ENCODE measurements at regions not wholly inside any gene's neighbourhood (a gene's known extent, or its start where the extent isn't known, plus 50 kb on each side); places are given as distances from the start of the nearest gene placed in this dataset.
"Not testable (repeated sequence)": the region's sequence is repeated elsewhere in the genome, so short reads cannot be mapped to it uniquely, and the experiment has no call there.

DNA sequence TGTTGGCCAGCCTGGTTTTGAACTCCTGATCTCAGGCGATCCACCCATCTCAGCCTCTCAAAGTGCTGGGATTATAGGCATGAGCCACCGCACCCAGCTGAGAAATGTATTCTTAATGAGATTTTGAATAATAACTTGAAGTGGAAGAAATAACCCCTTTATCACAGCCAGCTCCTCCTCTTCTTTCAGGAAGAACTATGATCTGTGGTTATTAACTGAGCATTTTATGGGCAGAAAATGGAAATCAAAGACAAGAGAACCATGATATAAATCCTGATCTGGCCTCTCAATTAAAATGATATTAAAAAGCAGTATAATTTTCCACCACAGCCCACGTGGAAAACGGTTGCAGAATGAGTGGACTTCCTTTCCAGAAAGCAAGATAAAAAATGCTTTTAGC, 206.6 kb downstream of the PRELID2 start:
- Histone ChIP-seq H3K27ac (no peak overlapping the region), H3K4me1 (peaks cover 0 to 7% (median 0%) of the 10 kb centered on the region in 12 donors), H3K36me3 (no peaks in the 10 kb centered on the region), H3K4me3 (no peak overlapping the region), H3K27me3 (no peaks in the 10 kb centered on the region), H3K9me3 (peaks cover 0 to 12% (median under 1%) of the 10 kb centered on the region in 12 donors)
- DNase-seq (no peak), ATAC-seq (no peak)
- TF ChIP-seq POLR2A (IDR thresholded peaks at IDR 0.05) = no peak
- TF ChIP-seq, protein P1, sequence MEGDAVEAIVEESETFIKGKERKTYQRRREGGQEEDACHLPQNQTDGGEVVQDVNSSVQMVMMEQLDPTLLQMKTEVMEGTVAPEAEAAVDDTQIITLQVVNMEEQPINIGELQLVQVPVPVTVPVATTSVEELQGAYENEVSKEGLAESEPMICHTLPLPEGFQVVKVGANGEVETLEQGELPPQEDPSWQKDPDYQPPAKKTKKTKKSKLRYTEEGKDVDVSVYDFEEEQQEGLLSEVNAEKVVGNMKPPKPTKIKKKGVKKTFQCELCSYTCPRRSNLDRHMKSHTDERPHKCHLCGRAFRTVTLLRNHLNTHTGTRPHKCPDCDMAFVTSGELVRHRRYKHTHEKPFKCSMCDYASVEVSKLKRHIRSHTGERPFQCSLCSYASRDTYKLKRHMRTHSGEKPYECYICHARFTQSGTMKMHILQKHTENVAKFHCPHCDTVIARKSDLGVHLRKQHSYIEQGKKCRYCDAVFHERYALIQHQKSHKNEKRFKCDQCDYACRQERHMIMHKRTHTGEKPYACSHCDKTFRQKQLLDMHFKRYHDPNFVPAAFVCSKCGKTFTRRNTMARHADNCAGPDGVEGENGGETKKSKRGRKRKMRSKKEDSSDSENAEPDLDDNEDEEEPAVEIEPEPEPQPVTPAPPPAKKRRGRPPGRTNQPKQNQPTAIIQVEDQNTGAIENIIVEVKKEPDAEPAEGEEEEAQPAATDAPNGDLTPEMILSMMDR (IDR thresholded peaks at IDR 0.05) = no peak
- 67 to 75% (median 70%) methylated on average over 4 of the region's 4 CpGs for WGBS, 4 donors
- intact Hi-C loops (cut with DNase I) = no loop called here

DNA sequence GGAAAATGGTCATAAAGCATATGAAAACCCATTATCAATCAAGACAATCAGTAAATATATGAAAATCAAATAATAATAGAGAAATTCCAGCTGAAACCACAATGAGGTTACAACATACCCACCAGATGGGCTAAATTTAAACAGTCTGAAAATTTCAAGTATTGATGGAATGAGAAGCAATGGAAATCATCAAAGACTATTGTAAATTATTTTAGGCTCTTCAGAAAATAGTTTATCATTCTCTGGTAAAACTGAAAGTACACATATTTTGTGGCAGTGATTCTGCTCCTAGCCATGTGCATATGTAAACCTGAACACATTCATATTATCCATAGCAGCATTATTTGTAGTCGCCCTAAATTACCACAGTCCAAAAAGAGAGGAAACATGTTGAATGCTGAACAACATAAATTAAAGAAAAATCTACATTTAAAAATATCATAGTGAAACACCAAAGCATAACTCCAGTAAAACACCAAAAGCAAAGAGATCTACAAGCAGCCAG, 215.3 kb downstream of the PRELID2 start:
- intact Hi-C loops (cut with DNase I) = no loop called here
- H3K27me3 ChIP-seq = no peaks in the 10 kb centered on the region
- ATAC-seq (no peak), DNase-seq (no peak)
- H3K4me3 ChIP-seq = no peak overlapping the region
- 87 to 96% (median 88%) methylated on average over 1 of the region's 1 CpG for WGBS, 4 donors
- no peak overlapping the region for H3K27ac ChIP-seq
- TF ChIP-seq POLR2A (IDR thresholded peaks at IDR 0.05) = no peak
- TF ChIP-seq, protein P1 (IDR thresholded peaks at IDR 0.05) = no peak
- H3K9me3 ChIP-seq = peaks cover 0 to 18% (median 3%) of the 10 kb centered on the region in 12 donors
- no peaks in the 10 kb centered on the region for H3K36me3 ChIP-seq
- no peaks in the 10 kb centered on the region for H3K4me1 ChIP-seq

- H3K9me3 ChIP-seq; H3K27ac ChIP-seq; intact Hi-C loops (cut with DNase I); H3K4me3 ChIP-seq; ATAC-seq; H3K4me1 ChIP-seq; DNase-seq; H3K36me3 ChIP-seq; H3K27me3 ChIP-seq: not testable (repeated sequence)
- WGBS, 4 donors = 94 to 96% (median 95%) methylated on average over 7 of the region's 7 CpGs
These were observed 218.4 kb downstream of the PRELID2 start for GRCh38 chr5:145616739-145617138.

DNA sequence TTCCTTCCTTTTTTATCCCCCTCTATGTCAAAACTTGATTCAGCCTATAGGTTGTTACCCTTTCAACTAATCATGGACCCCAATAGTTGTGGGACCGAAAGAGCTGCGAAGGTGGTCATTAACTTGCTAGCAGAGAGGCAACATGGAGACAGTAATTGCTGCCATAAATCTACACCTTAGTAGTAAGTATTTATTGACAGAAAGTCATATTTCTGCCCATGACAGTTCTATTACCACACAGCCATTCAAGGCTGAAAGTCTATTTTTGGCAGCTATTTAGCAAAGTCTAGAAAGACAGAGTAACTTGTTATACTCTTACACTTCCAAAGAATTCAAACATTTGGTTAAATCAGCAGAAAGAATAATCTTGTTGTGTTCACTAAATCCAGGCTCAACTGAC, 236.2 kb downstream of the PRELID2 start:
- intact Hi-C loops (cut with DNase I) = no loop called here
- no peak for TF ChIP-seq POLR2A (IDR thresholded peaks at IDR 0.05)
- TF ChIP-seq, protein P1 (IDR thresholded peaks at IDR 0.05) = no peak
- Histone ChIP-seq H3K36me3 (no peaks in the 10 kb centered on the region), H3K4me3 (no peak overlapping the region), H3K9me3 (peaks cover 0 to 2% (median 0%) of the 10 kb centered on the region in 12 donors), H3K27me3 (no peaks in the 10 kb centered on the region), H3K27ac (no peak overlapping the region), H3K4me1 (no peaks in the 10 kb centered on the region)
- no peak for DNase-seq
- ATAC-seq = no peak
- WGBS, 4 donors = 93 to 100% (median 98%) methylated on average over 2 of the region's 2 CpGs

GRCh38 chr5:145598184-145598583, 237.0 kb downstream of the PRELID2 start:
- ATAC-seq (no peak), DNase-seq (no peak)
- Histone ChIP-seq H3K4me3 (no peak overlapping the region), H3K27me3 (no peaks in the 10 kb centered on the region), H3K9me3 (peaks cover 0 to 2% (median 0%) of the 10 kb centered on the region in 12 donors), H3K36me3 (no peaks in the 10 kb centered on the region), H3K4me1 (no peaks in the 10 kb centered on the region), H3K27ac (no peak overlapping the region)
- intact Hi-C loops (cut with DNase I) = no loop called here
- TF ChIP-seq POLR2A (IDR thresholded peaks at IDR 0.05) = no peak
- TF ChIP-seq, protein P1 (IDR thresholded peaks at IDR 0.05) = no peak
- 86 to 92% (median 89%) methylated on average over 5 of the region's 5 CpGs for WGBS, 4 donors

All from heart left ventricle (tissue), 16 donors.